GM06990 (cell line): ENCODE measurements at regions not wholly inside any gene's neighbourhood (a gene's known extent, or its start where the extent isn't known, plus 50 kb on each side); places are given as distances from the start of the nearest gene placed in this dataset.

Experiments used
- DNase-seq: peaks from one replicate; pipeline ENCODE4 v3.0.0-alpha.2; 2011; ENCODE audit not compliant: insufficient read length; ENCODE audit errors: extremely low read depth
- H3K27me3 ChIP-seq: replicated peaks from 2 replicates; pipeline ENCODE4 v1.6.0; 2011; ENCODE audit warnings: low read length; ENCODE audit not compliant: control insufficient read depth, insufficient read depth
- H3K36me3 ChIP-seq: 2 replicates; pipeline ENCODE4 v1.5.1; 2011; ENCODE audit warnings: low read length; ENCODE audit not compliant: control insufficient read depth, insufficient read depth
- H3K4me3 ChIP-seq: replicated peaks from 2 replicates; pipeline ENCODE4 v1.5.1; 2011; ENCODE audit warnings: low read depth, mild to moderate bottlenecking, control low read depth, low read length
- CTCF ChIP-seq: IDR thresholded peaks from 2 replicates; pipeline ENCODE4 v1.5.1; 2011; ENCODE audit warnings: low read length, control low read depth, mild to moderate bottlenecking, inconsistent platforms; ENCODE audit not compliant: insufficient read depth, poor library complexity, severe bottlenecking

- TF ChIP-seq CTCF: no peak
- H3K36me3 ChIP-seq: no peaks in the 10 kb centered on the region
- H3K27me3 ChIP-seq: no peaks in the 10 kb centered on the region
- H3K4me3 ChIP-seq: no peak overlapping the region
- DNase-seq: no peak
Observed at GRCh38 chr12:62207248-62207647, 53.0 kb upstream of the USP15 start.
